Smooth muscle cell (in vitro differentiated cells): ENCODE measurements at regions not wholly inside any gene's neighbourhood (a gene's known extent, or its start where the extent isn't known, plus 50 kb on each side); places are given as distances from the start of the nearest gene placed in this dataset.

Source experiments
- DNase-seq: peaks from one replicate; lab custom pipeline; 2025; ENCODE audit not compliant: unreplicated experiment; lab: John Stamatoyannopoulos, UW
- H2AFZ ChIP-seq: fragments of 200-600 bp; sonication (generic); 2 replicates; pipeline ENCODE4 v1.6.0; 2016; ENCODE audit warnings: antibody characterized with exemption, low read depth, mild to moderate bottlenecking
- H3F3A ChIP-seq: fragments of 200-600 bp; sonication (generic); 2 replicates; pipeline ENCODE4 v1.6.0; 2017; ENCODE audit warnings: antibody characterized with exemption, low read depth
- H3K27ac ChIP-seq: fragments of 200-600 bp; sonication (generic); 2 replicates; pipeline ENCODE4 v1.5.1; 2016; ENCODE audit warnings: low read depth, mild to moderate bottlenecking
- H3K27me3 ChIP-seq: fragments of 200-600 bp; sonication (generic); 2 replicates; pipeline ENCODE4 v1.6.1; 2016; ENCODE audit warnings: low read depth, mild to moderate bottlenecking
- H3K36me3 ChIP-seq: fragments of 200-600 bp; sonication (generic); 2 replicates; pipeline ENCODE4 v1.5.1; 2016; ENCODE audit warnings: low read depth
- H3K4me1 ChIP-seq: fragments of 200-600 bp; sonication (generic); 2 replicates; pipeline ENCODE4 v1.5.1; 2016; ENCODE audit warnings: low read depth
- H3K4me2 ChIP-seq: fragments of 200-600 bp; sonication (generic); 2 replicates; pipeline ENCODE4 v1.6.0; 2016; ENCODE audit warnings: mild to moderate bottlenecking
- H3K4me3 ChIP-seq: fragments of 200-600 bp; sonication (generic); 2 replicates; pipeline ENCODE4 v1.5.1; 2016; ENCODE audit warnings: mild to moderate bottlenecking
- H3K79me2 ChIP-seq: fragments of 200-600 bp; sonication (generic); 2 replicates; pipeline ENCODE4 v1.6.0; 2016; ENCODE audit warnings: low read depth, mild to moderate bottlenecking
- H3K9ac ChIP-seq: fragments of 200-600 bp; sonication (generic); 2 replicates; pipeline ENCODE4 v1.6.0; 2016; ENCODE audit warnings: low read depth
- H3K9me3 ChIP-seq: fragments of 200-600 bp; sonication (generic); replicated peaks from 2 replicates; pipeline ENCODE4 v1.5.1; 2016; ENCODE audit warnings: low read depth
- H4K20me1 ChIP-seq: fragments of 200-600 bp; sonication (generic); 2 replicates; pipeline ENCODE4 v1.6.0; 2016; ENCODE audit warnings: low read depth
- WGBS: methylation state at CpG from one replicate; pipeline ENCODE4 v1.1.7; 2016; ENCODE audit warnings: low lambda C conversion rate; 5-methylcytosine and 5-hydroxymethylcytosine counted together
- TF ChIP-seq, protein P1 (sequence below): fragments of 200-600 bp; sonication (generic); IDR thresholded peaks from 2 replicates; pipeline ENCODE4 v1.5.1; 2017; ENCODE audit warnings: borderline replicate concordance, mild to moderate bottlenecking, antibody characterized with exemption; ENCODE audit not compliant: insufficient read depth, poor library complexity, severe bottlenecking

DNA sequence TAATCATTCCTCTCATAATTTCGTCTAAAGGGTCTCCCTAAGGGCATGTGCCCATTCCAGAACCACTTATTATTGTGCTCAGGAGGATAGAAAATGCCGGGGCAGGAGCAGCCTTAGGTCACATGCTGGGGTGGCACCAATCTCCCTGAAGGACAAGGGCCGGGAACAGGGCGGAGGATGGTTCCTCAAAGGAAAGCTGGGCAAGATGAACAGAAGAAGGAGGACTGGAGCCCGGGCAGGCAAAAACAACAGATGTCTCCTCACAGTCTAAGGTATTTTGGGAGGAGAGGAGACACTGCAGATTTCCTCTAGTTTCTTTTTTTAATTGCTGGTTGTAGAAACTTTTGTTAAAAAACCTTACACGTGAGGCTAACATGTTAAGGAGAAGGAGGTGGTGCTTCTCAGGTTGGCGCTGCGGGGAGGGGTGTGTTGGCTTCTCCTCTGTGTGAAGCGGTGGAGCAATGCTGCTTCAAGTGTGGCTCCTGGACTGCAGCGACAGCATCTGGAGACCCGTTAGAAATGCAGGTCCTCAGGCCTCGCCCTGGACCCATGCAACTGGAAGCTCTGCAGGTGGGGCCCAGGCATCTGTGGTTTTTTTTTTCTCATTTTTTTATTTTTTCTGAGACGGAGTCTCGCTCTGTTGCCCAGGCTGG, 164.8 kb downstream of the AACS start:
- Histone ChIP-seq H3K4me1 (no peaks in the 10 kb centered on the region), H3K79me2 (no peaks in the 10 kb centered on the region), H3K27ac (no peak overlapping the region), H3K36me3 (no peaks in the 10 kb centered on the region), H3K4me3 (no peak overlapping the region), H4K20me1 (no peaks in the 10 kb centered on the region), H3K4me2 (no peak overlapping the region), H3K27me3 (no peaks in the 10 kb centered on the region), H2AFZ (no peak overlapping the region), H3K9me3 (no peaks in the 10 kb centered on the region), H3K9ac (no peak overlapping the region), H3F3A (no peaks in the 10 kb centered on the region)
- no peak for DNase-seq
- TF ChIP-seq, protein P1, sequence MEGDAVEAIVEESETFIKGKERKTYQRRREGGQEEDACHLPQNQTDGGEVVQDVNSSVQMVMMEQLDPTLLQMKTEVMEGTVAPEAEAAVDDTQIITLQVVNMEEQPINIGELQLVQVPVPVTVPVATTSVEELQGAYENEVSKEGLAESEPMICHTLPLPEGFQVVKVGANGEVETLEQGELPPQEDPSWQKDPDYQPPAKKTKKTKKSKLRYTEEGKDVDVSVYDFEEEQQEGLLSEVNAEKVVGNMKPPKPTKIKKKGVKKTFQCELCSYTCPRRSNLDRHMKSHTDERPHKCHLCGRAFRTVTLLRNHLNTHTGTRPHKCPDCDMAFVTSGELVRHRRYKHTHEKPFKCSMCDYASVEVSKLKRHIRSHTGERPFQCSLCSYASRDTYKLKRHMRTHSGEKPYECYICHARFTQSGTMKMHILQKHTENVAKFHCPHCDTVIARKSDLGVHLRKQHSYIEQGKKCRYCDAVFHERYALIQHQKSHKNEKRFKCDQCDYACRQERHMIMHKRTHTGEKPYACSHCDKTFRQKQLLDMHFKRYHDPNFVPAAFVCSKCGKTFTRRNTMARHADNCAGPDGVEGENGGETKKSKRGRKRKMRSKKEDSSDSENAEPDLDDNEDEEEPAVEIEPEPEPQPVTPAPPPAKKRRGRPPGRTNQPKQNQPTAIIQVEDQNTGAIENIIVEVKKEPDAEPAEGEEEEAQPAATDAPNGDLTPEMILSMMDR = no peak
- WGBS = 89% methylated on average over 14 of the region's 14 CpGs

DNA sequence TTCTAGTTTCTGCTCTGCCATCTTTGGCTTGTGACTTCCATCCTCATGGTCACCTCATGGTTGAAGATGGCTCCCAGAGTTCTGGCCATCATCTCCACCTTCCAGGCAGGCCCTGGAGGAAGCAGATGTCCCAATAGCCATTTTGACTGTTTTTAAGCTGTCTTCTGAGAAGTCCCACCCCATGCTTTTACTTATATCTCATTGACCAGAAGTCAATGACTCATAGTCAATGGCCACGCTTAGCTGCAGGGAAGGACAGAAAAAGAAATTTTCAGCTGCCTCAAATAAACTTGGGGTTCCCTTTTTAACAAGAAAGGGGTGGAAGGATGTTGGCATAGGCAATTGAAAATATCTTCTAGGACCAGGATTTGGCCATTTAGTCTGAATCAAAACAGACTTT, 168.1 kb downstream of the AACS start:
- H3F3A ChIP-seq = no peaks in the 10 kb centered on the region
- H3K4me3 ChIP-seq = no peak overlapping the region
- DNase-seq = no peak
- no peak overlapping the region for H3K4me2 ChIP-seq
- no peak overlapping the region for H2AFZ ChIP-seq
- H3K79me2 ChIP-seq = no peaks in the 10 kb centered on the region
- H4K20me1 ChIP-seq = no peaks in the 10 kb centered on the region
- H3K9ac ChIP-seq = no peak overlapping the region
- H3K4me1 ChIP-seq = no peaks in the 10 kb centered on the region
- TF ChIP-seq, protein P1 = no peak
- 88% methylated on average over 1 of the region's 1 CpG for WGBS
- no peaks in the 10 kb centered on the region for H3K36me3 ChIP-seq
- H3K9me3 ChIP-seq = no peaks in the 10 kb centered on the region
- H3K27ac ChIP-seq = no peak overlapping the region
- no peaks in the 10 kb centered on the region for H3K27me3 ChIP-seq

DNA sequence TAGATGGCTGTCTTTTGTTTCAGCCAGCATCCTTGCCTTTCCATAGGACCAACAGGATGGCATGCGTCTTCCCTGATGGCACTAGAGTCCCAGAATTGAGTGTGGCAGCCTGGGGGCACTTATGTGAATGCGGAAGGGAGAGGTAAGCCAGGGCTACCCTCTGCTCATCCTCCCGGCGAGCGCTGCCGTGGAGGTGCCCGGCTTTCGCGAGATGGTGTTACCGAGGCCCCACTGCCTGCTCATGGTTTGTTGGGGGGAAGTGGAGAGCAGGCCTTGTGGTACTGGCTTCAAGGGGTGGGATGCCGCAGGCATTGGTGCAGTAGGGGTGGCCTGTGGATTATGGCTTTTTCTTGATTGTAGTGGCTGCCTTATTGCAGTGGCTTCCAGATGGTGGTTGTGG, 174.3 kb downstream of the AACS start:
- 93% methylated on average over 11 of the region's 11 CpGs for WGBS
- H3K4me2 ChIP-seq = no peak overlapping the region
- DNase-seq = no peak

More for the DNA sequence above, 174.3 kb downstream of the AACS start:
- TF ChIP-seq, protein P1 = no peak
- H3K9ac ChIP-seq = no peak overlapping the region
- H4K20me1 ChIP-seq = no peaks in the 10 kb centered on the region
- no peak overlapping the region for H2AFZ ChIP-seq
- no peaks in the 10 kb centered on the region for H3K36me3 ChIP-seq
- no peaks in the 10 kb centered on the region for H3K9me3 ChIP-seq
- no peaks in the 10 kb centered on the region for H3F3A ChIP-seq
- H3K27me3 ChIP-seq = no peaks in the 10 kb centered on the region
- no peaks in the 10 kb centered on the region for H3K4me1 ChIP-seq
- H3K27ac ChIP-seq = no peak overlapping the region
- no peaks in the 10 kb centered on the region for H3K79me2 ChIP-seq
- no peak overlapping the region for H3K4me3 ChIP-seq
